ENCODE measurements at regions not wholly inside any gene's neighbourhood (a gene's known extent, or its start where the extent isn't known, plus 50 kb on each side); places are given as distances from the start of the nearest gene placed in this dataset.

GRCh38 chr6:137402143-137402680, 92.0 kb downstream of the OLIG3 start:
- TF ChIP-seq FOXP4 (CRISPR knock-in tag; IDR thresholded peaks at IDR 0.05) (no peak), CREB1 (CRISPR knock-in tag; IDR thresholded peaks at IDR 0.05) (no peak)
